ENCODE measurements at regions not wholly inside any gene's neighbourhood (a gene's known extent, or its start where the extent isn't known, plus 50 kb on each side); places are given as distances from the start of the nearest gene placed in this dataset.

GRCh38 chr1:193480755-193481154, 294.3 kb upstream of the B3GALT2 start:
- Histone ChIP-seq H3K36me3 (ENCODE audit: control insufficient read depth in 1 of 2, insufficient read depth in 2 of 2, low read length in 2 of 2) (no peaks in the 10 kb centered on the region), H3K4me3 (replicated peaks in 1 of 2; ENCODE audit: low read depth in 1 of 2, low read length in 2 of 2) (no peak overlapping the region), H4K20me1 (ENCODE audit: insufficient read depth) (no peaks in the 10 kb centered on the region), H3K4me1 (ENCODE audit: control insufficient read depth in 1 of 2, insufficient read depth in 2 of 2, low read length in 2 of 2) (no peaks in the 10 kb centered on the region), H3K27ac (ENCODE audit: low read depth, low read length) (no peak overlapping the region), H3K9me3 (ENCODE audit: control insufficient read depth in 1 of 2, insufficient read depth in 1 of 2, low read depth in 1 of 2, low read length in 2 of 2) (no peaks in the 10 kb centered on the region), H2AFZ (ENCODE audit: low read depth, low read length, poor library complexity, severe bottlenecking) (no peak overlapping the region), H3K9ac (ENCODE audit: low read length) (no peak overlapping the region), H3K9me2 (ENCODE audit: insufficient read depth) (no peaks in the 10 kb centered on the region), H3K79me2 (ENCODE audit: insufficient read depth, low read length) (no peaks in the 10 kb centered on the region), H3K4me2 (ENCODE audit: low read length) (no peak overlapping the region), H3K27me3 (ENCODE audit: insufficient read depth, low read length) (no peaks in the 10 kb centered on the region)
- ChIA-PET RAD21 (ENCODE audit: low non-redundant PET in 1 of 2, low total read pairs in 2 of 2, uncharacterized antibody in 2 of 2, unreplicated experiment in 2 of 2) (no interaction called here), POLR2A (no interaction called here), CTCF (no interaction called here)
- no peak for DNase-seq (ENCODE audit: low read depth, low spot score)
- intact Hi-C loops (cut with micrococcal nuclease), result no loop called here
- no peak for TF ChIP-seq TCF7L2 (IDR thresholded peaks at IDR 0.05; ENCODE audit: borderline replicate concordance, extremely low read depth, insufficient read depth, insufficient read length)
- ATAC-seq, result no peak
- BruUV-seq (replicated peaks), result no TSS peak

GRCh38 chr1:193479187-193479586, 292.8 kb upstream of the B3GALT2 start:
- Histone ChIP-seq H3K9me2 (ENCODE audit: insufficient read depth) (no peaks in the 10 kb centered on the region), H3K9me3 (ENCODE audit: control insufficient read depth in 1 of 2, insufficient read depth in 1 of 2, low read depth in 1 of 2, low read length in 2 of 2) (no peaks in the 10 kb centered on the region), H3K27me3 (ENCODE audit: insufficient read depth, low read length) (no peaks in the 10 kb centered on the region), H4K20me1 (ENCODE audit: insufficient read depth) (no peaks in the 10 kb centered on the region), H3K36me3 (ENCODE audit: control insufficient read depth in 1 of 2, insufficient read depth in 2 of 2, low read length in 2 of 2) (no peaks in the 10 kb centered on the region), H3K9ac (ENCODE audit: low read length) (no peak overlapping the region), H3K4me1 (ENCODE audit: control insufficient read depth in 1 of 2, insufficient read depth in 2 of 2, low read length in 2 of 2) (no peaks in the 10 kb centered on the region), H3K79me2 (ENCODE audit: insufficient read depth, low read length) (no peaks in the 10 kb centered on the region), H3K4me2 (ENCODE audit: low read length) (no peak overlapping the region), H3K27ac (ENCODE audit: low read depth, low read length) (no peak overlapping the region), H2AFZ (ENCODE audit: low read depth, low read length, poor library complexity, severe bottlenecking) (no peak overlapping the region), H3K4me3 (replicated peaks in 1 of 2; ENCODE audit: low read depth in 1 of 2, low read length in 2 of 2) (no peak overlapping the region)
- ChIA-PET RAD21 (ENCODE audit: low non-redundant PET in 1 of 2, low total read pairs in 2 of 2, uncharacterized antibody in 2 of 2, unreplicated experiment in 2 of 2) (no interaction called here), CTCF (no interaction called here), POLR2A (no interaction called here)
- BruUV-seq (replicated peaks), result no TSS peak
- DNase-seq (ENCODE audit: low read depth, low spot score), result no peak
- intact Hi-C loops (cut with micrococcal nuclease), result no loop called here
- TF ChIP-seq YY1 (IDR thresholded peaks at IDR 0.05; ENCODE audit: extremely low read depth, insufficient replicate concordance, low read depth, low read length) (no peak), EGR1 (IDR thresholded peaks at IDR 0.05; ENCODE audit: low read depth) (no peak), TCF7L2 (IDR thresholded peaks at IDR 0.05; ENCODE audit: borderline replicate concordance, extremely low read depth, insufficient read depth, insufficient read length) (no peak), SIN3A (IDR thresholded peaks at IDR 0.05; ENCODE audit: low read depth) (no peak), SP1 (IDR thresholded peaks at IDR 0.05; ENCODE audit: low read depth) (no peak), CEBPB (IDR thresholded peaks at IDR 0.05; ENCODE audit: low read depth) (no peak), REST (IDR thresholded peaks at IDR 0.05; ENCODE audit: low read depth) (no peak), SRF (IDR thresholded peaks at IDR 0.05; ENCODE audit: low read depth) (no peak), CBX3 (IDR thresholded peaks at IDR 0.05; ENCODE audit: low read depth) (no peak), ATF3 (IDR thresholded peaks at IDR 0.05) (no peak), ZNF274 (IDR thresholded peaks at IDR 0.05; ENCODE audit: low read depth, low read length) (no peak), RAD21 (IDR thresholded peaks at IDR 0.05; ENCODE audit: low read depth) (no peak), POLR2AphosphoS5 (IDR thresholded peaks at IDR 0.05; ENCODE audit: low read depth, low read length) (no peak), POLR2A (IDR thresholded peaks at IDR 0.05; ENCODE audit: borderline replicate concordance, extremely low read depth, insufficient read depth, insufficient read length) (no peak), JUND (IDR thresholded peaks at IDR 0.05) (no peak)
- no peak for ATAC-seq

All from HCT116 (cell line).